GM21529 (cell line): ENCODE measurements at regions not wholly inside any gene's neighbourhood (a gene's known extent, or its start where the extent isn't known, plus 50 kb on each side); places are given as distances from the start of the nearest gene placed in this dataset.

Experiments
- ATAC-seq: cut with Tn5 transposase; IDR thresholded peaks from one replicate; pipeline ENCODE4 v1.9.1; 2021; ENCODE audit not compliant: unreplicated experiment

GRCh38 chr9:79940919-79941318 lies 369.2 kb downstream of the TLE4 start:
- ATAC-seq: no peak

- no peak for ATAC-seq
Measured at GRCh38 chr9:79939819-79940218, 368.1 kb downstream of the TLE4 start.

- no peak for ATAC-seq
Measured at GRCh38 chr9:79936336-79936735, 364.6 kb downstream of the TLE4 start.

GRCh38 chr9:79929285-79929684 lies 357.5 kb downstream of the TLE4 start:
- ATAC-seq: no peak

- ATAC-seq: no peak
Measured at GRCh38 chr9:79928661-79929223, 357.0 kb downstream of the TLE4 start.

- ATAC-seq: no peak
Measured at GRCh38 chr9:79925326-79925725, 353.6 kb downstream of the TLE4 start.

- ATAC-seq: no peak
Measured at GRCh38 chr9:79924836-79925235, 353.1 kb downstream of the TLE4 start.

- ATAC-seq: no peak
Measured at GRCh38 chr9:79917421-79917820, 345.7 kb downstream of the TLE4 start.

GRCh38 chr9:79913867-79914266 lies 342.1 kb downstream of the TLE4 start:
- no peak for ATAC-seq

- no peak for ATAC-seq
Measured at GRCh38 chr9:79912318-79913070, 340.7 kb downstream of the TLE4 start.

- no peak for ATAC-seq
Measured at GRCh38 chr9:79911724-79912123, 340.0 kb downstream of the TLE4 start.

- ATAC-seq: no peak
Measured at GRCh38 chr9:79902825-79903600, 331.2 kb downstream of the TLE4 start.

GRCh38 chr9:79900754-79901153 lies 329.0 kb downstream of the TLE4 start:
- ATAC-seq: no peak

GRCh38 chr9:79896390-79896980 lies 324.7 kb downstream of the TLE4 start:
- no peak for ATAC-seq

- no peak for ATAC-seq
Measured at GRCh38 chr9:79895232-79895631, 323.5 kb downstream of the TLE4 start.

- no peak for ATAC-seq
Measured at GRCh38 chr9:79889369-79889768, 317.6 kb downstream of the TLE4 start.

- ATAC-seq: no peak
Measured at GRCh38 chr9:79885093-79885857, 313.5 kb downstream of the TLE4 start.

GRCh38 chr9:79884546-79884945 lies 312.8 kb downstream of the TLE4 start:
- no peak for ATAC-seq

- ATAC-seq: peak; percentile 45
Measured at GRCh38 chr9:79883073-79883645, 311.4 kb downstream of the TLE4 start.

GRCh38 chr9:79880626-79881025 lies 308.9 kb downstream of the TLE4 start:
- peak; percentile 77 for ATAC-seq
